Forelimb muscle (tissue), 1 donor: ENCODE measurements at regions not wholly inside any gene's neighbourhood (a gene's known extent, or its start where the extent isn't known, plus 50 kb on each side); places are given as distances from the start of the nearest gene placed in this dataset.
"Not testable (repeated sequence)": the region's sequence is repeated elsewhere in the genome, so short reads cannot be mapped to it uniquely, and the experiment has no call there.

Experiments used
- DNase-seq: peaks from one replicate; pipeline ENCODE4 v3.0.0-alpha.2; 2013; ENCODE audit warnings: low read depth

- no peak for DNase-seq
Measured at GRCh38 chr2:186934420-186934819, 85.5 kb upstream of the ZSWIM2 start.

- DNase-seq = no peak
Measured at GRCh38 chr2:186927867-186928191, 78.9 kb upstream of the ZSWIM2 start.

GRCh38 chr2:186927185-186927866, 78.4 kb upstream of the ZSWIM2 start:
- DNase-seq = no peak

DNA sequence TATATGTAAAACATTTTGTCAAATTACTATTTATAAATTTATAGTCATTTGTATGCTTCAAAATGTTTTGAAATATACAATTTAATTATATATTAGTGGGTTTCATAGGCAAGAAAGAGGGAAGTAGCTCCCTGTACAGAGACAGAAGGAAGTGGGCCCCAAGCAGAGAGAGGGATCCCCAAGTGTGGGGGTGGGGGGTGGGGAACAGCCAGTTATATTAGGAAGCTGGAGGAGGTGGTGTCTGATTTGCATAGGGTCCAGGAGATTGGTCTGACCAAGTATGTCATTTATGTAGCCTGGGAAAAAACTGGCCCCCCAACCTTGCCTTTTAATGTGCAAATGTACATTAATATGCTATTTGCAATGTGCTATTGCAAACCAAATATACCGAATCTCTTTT, 76.5 kb upstream of the ZSWIM2 start:
- DNase-seq = no peak

DNA sequence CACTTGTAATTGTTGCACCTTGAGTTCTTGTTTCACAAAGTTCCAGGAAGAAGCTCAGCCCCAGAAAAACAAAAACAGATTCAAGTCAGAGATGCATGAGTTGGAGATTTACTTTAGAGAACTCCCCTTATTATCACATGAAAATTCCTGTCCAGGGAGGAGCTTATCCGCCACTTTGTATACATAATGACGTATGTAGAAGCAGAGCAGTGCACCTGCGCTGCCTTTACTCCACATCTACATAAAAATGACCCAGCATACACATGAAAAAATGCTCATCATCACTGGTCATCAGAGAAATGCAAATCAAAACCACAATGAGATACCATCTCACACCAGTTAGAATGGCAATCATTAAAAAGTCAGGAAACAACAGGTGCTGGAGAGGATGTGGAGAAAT, 73.3 kb upstream of the ZSWIM2 start:
- DNase-seq = not testable (repeated sequence)

DNA sequence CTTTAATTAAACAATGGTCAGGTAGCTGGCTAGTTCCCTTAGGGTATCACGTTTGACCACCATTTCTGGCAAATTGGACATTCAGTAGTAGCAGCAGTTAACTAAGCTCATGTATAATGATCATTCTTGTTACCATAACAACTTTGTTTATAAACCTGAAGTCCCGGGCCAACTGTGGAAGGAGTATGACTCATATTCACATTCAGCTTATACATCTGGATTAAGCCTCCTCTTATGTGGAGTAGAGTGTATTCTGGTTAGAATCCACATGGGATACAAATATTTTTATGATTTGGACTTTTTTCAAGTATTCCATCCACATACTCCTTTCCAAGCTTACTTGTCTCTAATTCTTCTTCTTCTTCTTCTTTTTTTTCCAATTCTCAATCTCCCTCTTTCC, 70.3 kb upstream of the ZSWIM2 start:
- DNase-seq = peak; percentile 89

- peak; percentile 77 for DNase-seq
Measured at GRCh38 chr2:186918495-186918894, 69.5 kb upstream of the ZSWIM2 start.

DNA sequence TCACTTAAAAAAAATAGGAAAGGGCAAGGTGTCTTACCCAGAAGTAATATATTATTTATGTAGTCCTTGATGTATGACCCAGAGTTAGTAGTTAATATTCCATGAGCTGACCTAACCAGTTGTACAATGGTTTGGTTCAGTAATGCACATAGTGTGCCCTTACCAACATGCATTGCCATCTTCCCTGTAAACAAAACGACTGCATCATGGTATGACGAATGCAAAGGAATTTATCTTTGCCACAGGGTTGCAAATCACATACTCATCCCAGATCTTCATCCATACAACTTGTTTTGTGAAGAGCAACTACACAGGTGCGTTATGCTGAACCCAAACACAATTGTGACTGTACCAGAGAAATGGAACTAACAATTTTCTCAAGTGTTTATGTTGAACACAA, 68.9 kb upstream of the ZSWIM2 start:
- DNase-seq = no peak

GRCh38 chr2:186913870-186914269, 64.9 kb upstream of the ZSWIM2 start:
- DNase-seq = no peak

GRCh38 chr2:186912979-186913378, 64.0 kb upstream of the ZSWIM2 start:
- DNase-seq = no peak

- DNase-seq = no peak
Measured at GRCh38 chr2:186911551-186912085, 62.6 kb upstream of the ZSWIM2 start.

- no peak for DNase-seq
Measured at GRCh38 chr2:186910996-186911395, 62.0 kb upstream of the ZSWIM2 start.

- DNase-seq = no peak
Measured at GRCh38 chr2:186909095-186909494, 60.1 kb upstream of the ZSWIM2 start.

DNA sequence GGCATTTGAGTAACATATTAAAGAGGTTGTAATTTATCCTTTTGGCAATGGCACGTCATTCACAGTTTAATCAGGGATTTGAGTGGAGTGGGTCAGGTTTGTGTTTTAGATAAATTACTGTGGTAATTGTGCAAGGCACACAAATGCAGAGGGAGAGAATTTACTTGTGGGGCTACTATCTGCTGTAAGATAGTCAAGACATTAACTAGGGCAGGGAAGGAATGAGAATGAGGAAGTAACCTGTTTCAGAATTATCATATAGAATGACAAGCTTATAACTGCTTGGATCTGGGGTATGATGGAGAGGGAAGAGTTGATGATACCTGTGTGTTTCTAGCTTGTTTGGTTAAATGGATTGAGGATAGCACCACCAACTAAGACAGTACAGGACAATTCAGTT, 58.9 kb upstream of the ZSWIM2 start:
- no peak for DNase-seq

GRCh38 chr2:186903216-186903615, 54.2 kb upstream of the ZSWIM2 start:
- no peak for DNase-seq
